ENCODE measurements at regions not wholly inside any gene's neighbourhood (a gene's known extent, or its start where the extent isn't known, plus 50 kb on each side); places are given as distances from the start of the nearest gene placed in this dataset.

- TF ChIP-seq CTCF (IDR thresholded peaks at IDR 0.05) = no peak
- no peak for TF ChIP-seq POLR2A (IDR thresholded peaks at IDR 0.05)
Observed at GRCh38 chr2:146804288-146804687, 1040.5 kb upstream of the ACVR2A start.

Data from uterus (tissue), 2 donors.